ENCODE measurements at regions not wholly inside any gene's neighbourhood (a gene's known extent, or its start where the extent isn't known, plus 50 kb on each side); places are given as distances from the start of the nearest gene placed in this dataset.

- WGBS, 2 experiments (ENCODE audit: extremely low coverage in 1 of 2, insufficient coverage in 1 of 2, insufficient read length in 1 of 2, insufficient replicate concordance in 2 of 2, low coverage in 1 of 2, low lambda C conversion rate in 2 of 2, missing lambda C conversion rate in 1 of 2): 93% methylated on average over 4 of the region's 4 CpGs; no CpG with 5 or more reads in 1 of the 2 experiments
- no peak overlapping the region for H4K91ac ChIP-seq (replicated peaks; ENCODE audit: insufficient read length, low read length)
- no peak overlapping the region for H3K14ac ChIP-seq (ENCODE audit: insufficient read length)
- no peaks in the 10 kb centered on the region for H3K79me2 ChIP-seq (ENCODE audit: control insufficient read depth in 1 of 2, insufficient read depth in 2 of 2, low read length in 2 of 2)
- no peak overlapping the region for H3K23ac ChIP-seq (ENCODE audit: insufficient read length)
- no peak overlapping the region for H3K4ac ChIP-seq (replicated peaks; ENCODE audit: insufficient read length, low read depth, low read length)
- no peaks in the 10 kb centered on the region for H3K27me3 ChIP-seq (replicated peaks in 1 of 4; ENCODE audit: control insufficient read depth in 3 of 4, extremely low read depth in 1 of 4, insufficient read depth in 3 of 4, low read length in 3 of 4)
- H2BK120ac ChIP-seq (replicated peaks; ENCODE audit: low read depth, low read length): no peak overlapping the region
- H2BK20ac ChIP-seq (ENCODE audit: low read length): no peak overlapping the region
- H2BK5ac ChIP-seq (ENCODE audit: low read depth, low read length): no peak overlapping the region
- H3K23me2 ChIP-seq (ENCODE audit: low read depth, low read length): no peaks in the 10 kb centered on the region
- no peaks in the 10 kb centered on the region for H3K4me1 ChIP-seq (replicated peaks in 1 of 4; ENCODE audit: control insufficient read depth in 3 of 4, insufficient read depth in 4 of 4, low read length in 3 of 4)
- FAIRE-seq: no peak
- H3K4me3 ChIP-seq (ENCODE audit: extremely low read depth in 1 of 4, insufficient read depth in 2 of 4, low read depth in 3 of 4, low read length in 4 of 4): no peak overlapping the region
- H2BK12ac ChIP-seq (ENCODE audit: low read depth, low read length): no peak overlapping the region
- H3K9me3 ChIP-seq (ENCODE audit: insufficient read depth in 2 of 2, low read depth in 1 of 2, low read length in 1 of 2): 0 out of 4 replicates have a peak, but pooled peaks cover 0 to 3% of the 10 kb centered on the region in 2 experiments
- H2BK15ac ChIP-seq (ENCODE audit: low read length): no peak overlapping the region
- TF ChIP-seq JUN (IDR thresholded peaks at IDR 0.05; ENCODE audit: low read depth, low read length): no peak
- TF ChIP-seq TBP (IDR thresholded peaks at IDR 0.05; ENCODE audit: low read depth, low read length): no peak
- TF ChIP-seq POLR2A (IDR thresholded peaks at IDR 0.05; ENCODE audit: control extremely low read depth in 1 of 2, low read depth in 2 of 2, low read length in 2 of 2): no peak
- TF ChIP-seq ZNF274 (IDR thresholded peaks at IDR 0.05; ENCODE audit: borderline replicate concordance, extremely low read depth, low read length): no peak
- no peak for TF ChIP-seq TCF12 (IDR thresholded peaks at IDR 0.05; ENCODE audit: low read depth, low read length)
- TF ChIP-seq CBX8 (IDR thresholded peaks at IDR 0.05; ENCODE audit: borderline replicate concordance, low read depth, low read length): no peak
- TF ChIP-seq E2F6 (IDR thresholded peaks at IDR 0.05): no peak
- no peak for TF ChIP-seq SP1 (IDR thresholded peaks at IDR 0.05; ENCODE audit: low read depth, low read length)
- no peak for TF ChIP-seq EGR1 (IDR thresholded peaks at IDR 0.05; ENCODE audit: borderline replicate concordance, low read depth, low read length)
- TF ChIP-seq, protein P1, sequence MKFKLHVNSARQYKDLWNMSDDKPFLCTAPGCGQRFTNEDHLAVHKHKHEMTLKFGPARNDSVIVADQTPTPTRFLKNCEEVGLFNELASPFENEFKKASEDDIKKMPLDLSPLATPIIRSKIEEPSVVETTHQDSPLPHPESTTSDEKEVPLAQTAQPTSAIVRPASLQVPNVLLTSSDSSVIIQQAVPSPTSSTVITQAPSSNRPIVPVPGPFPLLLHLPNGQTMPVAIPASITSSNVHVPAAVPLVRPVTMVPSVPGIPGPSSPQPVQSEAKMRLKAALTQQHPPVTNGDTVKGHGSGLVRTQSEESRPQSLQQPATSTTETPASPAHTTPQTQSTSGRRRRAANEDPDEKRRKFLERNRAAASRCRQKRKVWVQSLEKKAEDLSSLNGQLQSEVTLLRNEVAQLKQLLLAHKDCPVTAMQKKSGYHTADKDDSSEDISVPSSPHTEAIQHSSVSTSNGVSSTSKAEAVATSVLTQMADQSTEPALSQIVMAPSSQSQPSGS (IDR thresholded peaks at IDR 0.05; ENCODE audit: low read length): no peak
- no peaks in the 10 kb centered on the region for H3K36me3 ChIP-seq (ENCODE audit: control insufficient read depth in 2 of 4, insufficient read depth in 4 of 4, low read length in 3 of 4)
- H2AK5ac ChIP-seq (ENCODE audit: low read depth, low read length): no peak overlapping the region
- ChIA-PET CTCF (ENCODE audit: partially characterized antibody) (interaction anchor here (0.6 to 2.8 kb wide), 8 partner anchors 10 to 566 kb away, joined by 3 to 12 read pairs (median 3); no protein-coding TSS in a partner anchor), POLR2A (ENCODE audit: partially characterized antibody) (interaction anchor here (0.6 kb wide), 2 partner anchors 27 to 1706 kb away, joined by 3 read pairs; no protein-coding TSS in a partner anchor)
- no peak overlapping the region for H3K56ac ChIP-seq (replicated peaks; ENCODE audit: insufficient read length, low read depth, low read length)
- H4K20me1 ChIP-seq (replicated peaks in 1 of 2; ENCODE audit: control insufficient read depth in 1 of 2, insufficient read depth in 2 of 2, low read length in 2 of 2): no peaks in the 10 kb centered on the region
- H3K9ac ChIP-seq (replicated peaks in 1 of 4; ENCODE audit: extremely low read depth in 1 of 4, low read depth in 3 of 4, low read length in 3 of 4): no peak overlapping the region
- no peak overlapping the region for H3K27ac ChIP-seq (ENCODE audit: low read depth, low read length)
- no peak overlapping the region for H4K5ac ChIP-seq (ENCODE audit: insufficient read length, low read depth, low read length)
- H3K4me2 ChIP-seq (ENCODE audit: insufficient read depth in 1 of 2, low read depth in 2 of 2, low read length in 2 of 2): no peak overlapping the region
- H2AFZ ChIP-seq (ENCODE audit: low read length): no peak overlapping the region
- no peak overlapping the region for H4K8ac ChIP-seq (ENCODE audit: extremely low read depth, insufficient read depth, low read length)
- H3K18ac ChIP-seq (ENCODE audit: extremely low read depth, low read length): no peak overlapping the region
- DNase-seq (ENCODE audit: low read depth in 1 of 2, low spot score in 2 of 2): no peak
- no peaks in the 10 kb centered on the region for H3K79me1 ChIP-seq (ENCODE audit: low read depth, low read length)
Observed at GRCh38 chr4:26005764-26006163, 91.7 kb downstream of the SMIM20 start.

All from H1 (cell line).